ENCODE measurements at regions not wholly inside any gene's neighbourhood (a gene's known extent, or its start where the extent isn't known, plus 50 kb on each side); places are given as distances from the start of the nearest gene placed in this dataset.

GRCh38 chr2:173762864-173763263, 202.3 kb downstream of the SP3 start:
- no peak for TF ChIP-seq CTCF (IDR thresholded peaks at IDR 0.05)
- TF ChIP-seq POLR2AphosphoS5 (IDR thresholded peaks at IDR 0.05): no peak

All from prostate gland (tissue), 2 donors.